HG03139 (cell line): ENCODE measurements at regions not wholly inside any gene's neighbourhood (a gene's known extent, or its start where the extent isn't known, plus 50 kb on each side); places are given as distances from the start of the nearest gene placed in this dataset.

Source experiments
- ATAC-seq: cut with Tn5 transposase; IDR thresholded peaks from one replicate; pipeline ENCODE4 v1.9.1; 2021; ENCODE audit not compliant: unreplicated experiment

- no peak for ATAC-seq
Observed at GRCh38 chr1:193625255-193625654, 438.8 kb upstream of the B3GALT2 start.

- no peak for ATAC-seq
Observed at GRCh38 chr1:193619911-193620310, 433.5 kb upstream of the B3GALT2 start.

- no peak for ATAC-seq
Observed at GRCh38 chr1:193614817-193615216, 428.4 kb upstream of the B3GALT2 start.

GRCh38 chr1:193614275-193614674 lies 427.9 kb upstream of the B3GALT2 start:
- ATAC-seq: no peak

GRCh38 chr1:193613041-193613440 lies 426.6 kb upstream of the B3GALT2 start:
- ATAC-seq: no peak

GRCh38 chr1:193609592-193609991 lies 423.2 kb upstream of the B3GALT2 start:
- no peak for ATAC-seq

GRCh38 chr1:193607787-193608186 lies 421.4 kb upstream of the B3GALT2 start:
- no peak for ATAC-seq

- no peak for ATAC-seq
Observed at GRCh38 chr1:193606035-193606434, 419.6 kb upstream of the B3GALT2 start.

GRCh38 chr1:193602705-193603104 lies 416.3 kb upstream of the B3GALT2 start:
- ATAC-seq: no peak

- no peak for ATAC-seq
Observed at GRCh38 chr1:193593147-193593885, 406.9 kb upstream of the B3GALT2 start.

GRCh38 chr1:193592317-193592716 lies 405.9 kb upstream of the B3GALT2 start:
- no peak for ATAC-seq

GRCh38 chr1:193590102-193590501 lies 403.7 kb upstream of the B3GALT2 start:
- ATAC-seq: no peak

GRCh38 chr1:193589597-193590040 lies 403.2 kb upstream of the B3GALT2 start:
- ATAC-seq: no peak

GRCh38 chr1:193588311-193589082 lies 402.1 kb upstream of the B3GALT2 start:
- ATAC-seq: no peak

GRCh38 chr1:193584731-193585239 lies 398.4 kb upstream of the B3GALT2 start:
- no peak for ATAC-seq

- ATAC-seq: no peak
Observed at GRCh38 chr1:193581341-193581740, 394.9 kb upstream of the B3GALT2 start.

GRCh38 chr1:193580419-193580818 lies 394.0 kb upstream of the B3GALT2 start:
- ATAC-seq: no peak

GRCh38 chr1:193579323-193579722 lies 392.9 kb upstream of the B3GALT2 start:
- no peak for ATAC-seq

- ATAC-seq: no peak
Observed at GRCh38 chr1:193574913-193575312, 388.5 kb upstream of the B3GALT2 start.

GRCh38 chr1:193569983-193570269 lies 383.5 kb upstream of the B3GALT2 start:
- ATAC-seq: no peak

GRCh38 chr1:193569096-193569982 lies 382.9 kb upstream of the B3GALT2 start:
- ATAC-seq: no peak
